ENCODE measurements at regions not wholly inside any gene's neighbourhood (a gene's known extent, or its start where the extent isn't known, plus 50 kb on each side); places are given as distances from the start of the nearest gene placed in this dataset.

DNA sequence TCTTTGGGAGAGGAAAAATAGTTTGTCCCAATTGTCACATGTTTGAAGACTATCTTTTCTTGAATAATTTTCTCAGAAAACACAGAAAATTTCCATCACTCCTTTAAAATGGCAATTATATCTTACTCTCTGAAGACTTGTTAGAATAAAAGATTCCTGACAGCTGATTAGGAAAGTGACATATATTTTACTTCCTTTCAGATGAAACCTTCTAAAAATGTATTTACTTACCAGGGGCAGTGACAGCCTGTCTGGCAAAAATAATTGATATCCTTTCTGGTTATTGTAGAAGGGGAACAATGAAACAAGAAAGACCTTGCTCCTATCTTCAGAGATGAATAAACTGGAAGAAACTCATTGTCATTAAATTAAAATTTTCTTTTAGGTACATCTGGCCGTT, 483.3 kb upstream of the GOLIM4 start:
- peaks cover 7% of the 10 kb centered on the region for H3K27me3 ChIP-seq (ENCODE audit: low read depth)
- no peaks in the 10 kb centered on the region for H3K4me1 ChIP-seq
- H3K27ac ChIP-seq (replicated peaks): no peak overlapping the region
- no peaks in the 10 kb centered on the region for H3K36me3 ChIP-seq
- no peaks in the 10 kb centered on the region for H3K9me3 ChIP-seq (replicated peaks)
- no peak for DNase-seq
- TF ChIP-seq, protein P1, sequence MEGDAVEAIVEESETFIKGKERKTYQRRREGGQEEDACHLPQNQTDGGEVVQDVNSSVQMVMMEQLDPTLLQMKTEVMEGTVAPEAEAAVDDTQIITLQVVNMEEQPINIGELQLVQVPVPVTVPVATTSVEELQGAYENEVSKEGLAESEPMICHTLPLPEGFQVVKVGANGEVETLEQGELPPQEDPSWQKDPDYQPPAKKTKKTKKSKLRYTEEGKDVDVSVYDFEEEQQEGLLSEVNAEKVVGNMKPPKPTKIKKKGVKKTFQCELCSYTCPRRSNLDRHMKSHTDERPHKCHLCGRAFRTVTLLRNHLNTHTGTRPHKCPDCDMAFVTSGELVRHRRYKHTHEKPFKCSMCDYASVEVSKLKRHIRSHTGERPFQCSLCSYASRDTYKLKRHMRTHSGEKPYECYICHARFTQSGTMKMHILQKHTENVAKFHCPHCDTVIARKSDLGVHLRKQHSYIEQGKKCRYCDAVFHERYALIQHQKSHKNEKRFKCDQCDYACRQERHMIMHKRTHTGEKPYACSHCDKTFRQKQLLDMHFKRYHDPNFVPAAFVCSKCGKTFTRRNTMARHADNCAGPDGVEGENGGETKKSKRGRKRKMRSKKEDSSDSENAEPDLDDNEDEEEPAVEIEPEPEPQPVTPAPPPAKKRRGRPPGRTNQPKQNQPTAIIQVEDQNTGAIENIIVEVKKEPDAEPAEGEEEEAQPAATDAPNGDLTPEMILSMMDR (IDR thresholded peaks at IDR 0.05; ENCODE audit: borderline replicate concordance): no peak
- intact Hi-C loops (cut with micrococcal nuclease): no loop called here
- no peak overlapping the region for H3K4me3 ChIP-seq

DNA sequence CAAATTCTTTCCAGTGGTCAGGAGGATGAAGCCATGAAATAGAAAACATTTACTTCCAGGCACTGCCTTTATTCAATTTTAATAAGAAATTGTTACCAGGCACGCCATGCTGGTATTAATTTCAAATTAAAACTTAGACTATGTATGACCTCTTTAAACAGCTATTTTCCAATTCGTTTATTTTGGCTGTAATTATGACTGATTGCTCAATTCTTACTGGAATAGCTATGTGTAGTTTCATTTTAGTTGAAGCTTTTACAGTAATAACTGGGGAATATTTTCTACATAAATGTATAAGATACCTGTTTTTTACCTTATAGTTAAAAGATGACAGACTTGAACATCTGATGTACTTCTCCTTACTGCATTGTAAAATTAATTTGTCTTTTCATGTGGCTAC, 480.0 kb upstream of the GOLIM4 start:
- no peak overlapping the region for H3K4me3 ChIP-seq
- no peak for DNase-seq
- H3K27me3 ChIP-seq (ENCODE audit: low read depth): peaks cover 18% of the 10 kb centered on the region
- intact Hi-C loops (cut with micrococcal nuclease): no loop called here
- H3K4me1 ChIP-seq: no peaks in the 10 kb centered on the region
- TF ChIP-seq, protein P1 (IDR thresholded peaks at IDR 0.05; ENCODE audit: borderline replicate concordance): no peak
- H3K27ac ChIP-seq (replicated peaks): no peak overlapping the region
- H3K9me3 ChIP-seq (replicated peaks): no peaks in the 10 kb centered on the region
- no peaks in the 10 kb centered on the region for H3K36me3 ChIP-seq

DNA sequence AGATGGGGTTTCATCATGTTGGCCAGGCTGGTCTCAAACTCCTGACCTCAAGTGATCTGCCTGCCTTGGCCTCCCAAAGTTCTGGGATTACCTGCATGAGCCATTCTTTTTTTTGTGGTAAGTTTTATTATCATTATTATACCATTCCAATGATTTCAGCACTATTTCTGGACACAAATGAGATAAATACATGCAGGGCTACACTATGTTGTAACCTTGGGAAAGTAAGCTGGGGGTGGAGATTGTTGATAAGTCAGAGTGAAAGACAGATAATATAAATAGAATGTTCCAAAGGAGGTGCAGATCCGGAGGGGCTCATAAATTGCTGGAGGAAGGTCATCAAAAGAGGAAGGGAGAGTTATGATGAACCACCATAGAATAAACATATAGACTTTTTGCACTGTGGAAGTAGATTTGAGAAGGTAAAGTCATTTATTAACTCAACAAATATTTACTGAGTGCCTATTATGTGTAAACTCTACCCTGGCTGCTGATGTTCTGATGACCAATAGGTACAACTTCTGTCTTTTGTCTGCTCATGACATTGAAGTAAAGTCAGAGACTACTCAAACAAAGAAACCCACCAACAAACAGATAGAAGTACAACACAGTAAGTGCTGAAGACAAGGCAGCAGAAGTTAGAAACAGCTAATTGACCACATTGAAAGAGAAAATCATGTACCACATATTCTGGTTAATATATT, 478.9 kb upstream of the GOLIM4 start:
- Histone ChIP-seq H3K4me1 (no peaks in the 10 kb centered on the region), H3K9me3 (replicated peaks) (no peaks in the 10 kb centered on the region), H3K27me3 (ENCODE audit: low read depth) (peaks cover 18% of the 10 kb centered on the region), H3K4me3 (no peak overlapping the region), H3K27ac (replicated peaks) (no peak overlapping the region), H3K36me3 (no peaks in the 10 kb centered on the region)
- TF ChIP-seq, protein P1 (IDR thresholded peaks at IDR 0.05; ENCODE audit: borderline replicate concordance): no peak
- intact Hi-C loops (cut with micrococcal nuclease): no loop called here
- no peak for DNase-seq

DNA sequence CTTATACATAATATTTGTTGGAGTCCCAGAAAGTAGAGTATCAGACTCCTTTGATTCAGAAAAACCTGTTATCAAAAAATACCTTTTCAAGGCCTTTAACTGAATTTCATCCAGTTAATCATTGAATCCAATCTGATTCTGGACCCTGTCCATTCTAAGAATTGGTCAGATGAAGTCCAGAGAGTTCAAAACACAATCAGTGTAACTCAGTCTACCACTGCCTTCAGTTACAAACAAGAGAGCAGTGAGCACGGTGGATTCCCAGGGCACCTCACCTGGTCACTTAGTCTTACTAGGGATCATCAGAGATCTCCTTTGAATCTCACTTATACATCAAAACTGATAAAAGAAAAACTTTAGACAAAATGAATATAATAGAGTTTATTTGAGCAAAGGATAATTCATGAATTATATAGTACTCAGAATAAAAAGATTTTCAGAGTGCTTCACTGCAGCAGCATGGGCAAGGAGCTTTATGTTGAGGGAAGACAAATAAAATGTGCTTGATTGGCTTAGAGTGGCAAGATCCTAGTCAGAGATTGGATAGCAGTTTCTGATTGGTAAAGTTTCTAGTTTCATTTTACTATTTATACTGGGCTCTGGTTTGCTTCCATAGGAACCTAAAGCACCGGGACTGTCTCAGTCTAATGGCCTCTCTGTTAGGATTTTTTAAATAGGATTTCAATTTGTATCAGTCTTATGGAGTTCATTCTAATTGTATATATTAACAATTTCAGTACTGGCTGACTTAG, 474.9 kb upstream of the GOLIM4 start:
- Histone ChIP-seq H3K36me3 (no peaks in the 10 kb centered on the region), H3K4me3 (no peak overlapping the region), H3K27me3 (ENCODE audit: low read depth) (peaks cover 16% of the 10 kb centered on the region), H3K4me1 (no peaks in the 10 kb centered on the region), H3K27ac (replicated peaks) (no peak overlapping the region), H3K9me3 (replicated peaks) (no peaks in the 10 kb centered on the region)
- intact Hi-C loops (cut with micrococcal nuclease): no loop called here
- TF ChIP-seq, protein P1 (IDR thresholded peaks at IDR 0.05; ENCODE audit: borderline replicate concordance): no peak
- DNase-seq: no peak

DNA sequence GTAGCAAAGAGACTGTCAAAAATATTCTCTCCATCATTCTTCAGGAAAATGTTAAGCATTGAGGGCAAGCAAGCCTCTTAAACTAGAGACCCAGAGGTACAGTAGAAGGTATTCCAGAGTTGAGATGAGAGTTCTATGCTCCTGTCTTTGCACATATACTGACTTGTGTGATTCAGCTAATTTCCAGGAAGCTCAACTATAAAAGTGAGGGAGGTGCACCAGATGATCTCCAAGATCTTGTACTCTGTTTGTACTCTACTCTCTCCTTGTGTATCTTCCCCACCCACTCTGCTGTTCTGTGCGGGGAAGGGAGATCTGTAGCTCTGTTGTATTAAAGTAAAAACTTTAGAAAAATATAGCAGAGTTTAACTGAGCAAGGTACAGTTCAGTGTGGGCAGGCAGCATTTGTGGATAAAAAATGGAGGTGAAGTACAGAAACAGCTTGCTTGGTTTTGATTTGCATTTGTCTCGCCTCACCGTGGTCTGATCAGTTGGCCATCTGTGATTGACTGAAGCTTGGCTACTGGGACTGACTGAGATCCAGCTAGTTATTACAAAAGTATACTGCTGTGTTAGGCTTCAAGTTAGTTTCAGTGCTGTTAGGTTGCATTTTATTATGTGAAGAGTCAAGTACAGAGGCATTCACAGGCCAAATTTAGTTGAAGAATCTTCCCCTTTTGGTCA, 463.1 kb upstream of the GOLIM4 start:
- H3K4me3 ChIP-seq: no peak overlapping the region
- H3K27ac ChIP-seq (replicated peaks): no peak overlapping the region
- TF ChIP-seq, protein P1 (IDR thresholded peaks at IDR 0.05; ENCODE audit: borderline replicate concordance): no peak
- intact Hi-C loops (cut with micrococcal nuclease): no loop called here
- no peak for DNase-seq
- no peaks in the 10 kb centered on the region for H3K4me1 ChIP-seq
- no peaks in the 10 kb centered on the region for H3K36me3 ChIP-seq
- H3K9me3 ChIP-seq (replicated peaks): no peaks in the 10 kb centered on the region
- H3K27me3 ChIP-seq (ENCODE audit: low read depth): no peaks in the 10 kb centered on the region
